ENCODE measurements at regions not wholly inside any gene's neighbourhood (a gene's known extent, or its start where the extent isn't known, plus 50 kb on each side); places are given as distances from the start of the nearest gene placed in this dataset.

DNA sequence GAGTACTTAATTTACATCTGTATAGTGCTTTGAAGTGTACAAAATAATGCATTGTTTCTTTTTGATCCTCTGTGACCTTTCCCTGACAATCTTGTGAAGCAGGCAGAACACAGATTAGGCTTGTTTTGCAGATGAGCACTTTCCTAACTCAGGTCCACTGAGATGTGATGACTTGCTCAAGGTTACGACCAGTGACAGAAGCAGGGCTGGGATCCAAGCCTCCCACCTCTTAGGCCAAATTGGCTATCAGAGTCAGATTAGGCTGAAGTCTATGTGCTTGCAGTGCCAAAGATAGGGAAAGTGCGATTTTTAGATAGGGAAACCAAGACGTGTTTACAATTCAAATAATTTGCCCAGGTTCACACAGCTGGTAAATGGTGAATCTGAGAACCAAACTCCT lies 147.3 kb downstream of the OMA1 start:
- in situ Hi-C loops (cut with MboI; ENCODE audit: low pct_unique_long_range_greater_than_20kb in 2 of 9, low sequenced_read_pairs in 9 of 9, unreplicated experiment in 9 of 9), result no loop called here
- Histone ChIP-seq H3K4me3 (no peak overlapping the region), H3K4me1 (replicated peaks in 1 of 2) (peaks cover 12 to 21% of the 10 kb centered on the region in 2 donors), H3K27ac (no peak overlapping the region)
- no peak for ATAC-seq (replicated peaks in 6 of 8)
- WGBS, 10 experiments, result 50 to 73% (median 62%) methylated on average over 2 to 3 of the region's 3 CpGs; no CpG with 5 or more reads in 5 of the 10 experiments

- Histone ChIP-seq H3K27ac (no peak overlapping the region), H3K4me3 (no peak overlapping the region), H3K4me1 (replicated peaks in 1 of 2) (peaks cover 12 to 21% of the 10 kb centered on the region in 2 donors)
- ATAC-seq (replicated peaks in 6 of 8), result no peak
- WGBS, 10 experiments, result 20 to 100% (median 78%) methylated on average over 1 of the region's 1 CpG; no CpG with 5 or more reads in 3 of the 10 experiments
- in situ Hi-C loops (cut with MboI; ENCODE audit: low pct_unique_long_range_greater_than_20kb in 2 of 9, low sequenced_read_pairs in 9 of 9, unreplicated experiment in 9 of 9), result no loop called here
These were observed 147.8 kb downstream of the OMA1 start for GRCh38 chr1:58398714-58399113.

DNA sequence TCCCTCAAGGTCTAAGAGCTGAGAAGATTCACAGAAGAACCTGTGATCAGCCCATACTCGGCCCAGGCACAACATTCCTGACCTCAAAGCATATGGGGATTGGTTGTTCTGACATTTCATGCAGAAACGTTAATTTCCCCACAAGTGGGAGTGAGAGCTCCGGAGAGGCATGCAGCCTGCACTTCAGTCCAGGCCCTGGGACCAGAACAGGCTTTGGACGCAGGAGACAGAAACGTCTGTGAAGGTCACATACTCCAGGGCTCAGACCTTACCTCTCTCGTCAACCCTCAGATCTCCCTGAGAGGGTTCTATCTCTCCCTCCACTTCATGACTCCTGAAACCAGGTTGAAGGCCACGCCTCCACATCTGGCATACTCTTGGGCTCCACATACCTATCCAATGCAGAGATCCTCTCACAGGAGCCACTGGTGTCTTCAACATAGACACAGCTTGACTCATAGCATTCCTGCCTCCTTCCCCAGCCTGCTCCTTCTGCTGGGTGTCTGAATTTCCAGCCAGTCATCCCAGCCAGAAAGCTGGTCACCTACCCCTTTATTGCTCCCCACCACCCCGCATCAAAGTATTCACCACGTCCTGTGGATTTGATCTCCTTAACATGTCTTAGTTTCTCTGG lies 149.2 kb downstream of the OMA1 start:
- in situ Hi-C loops (cut with MboI; ENCODE audit: low pct_unique_long_range_greater_than_20kb in 2 of 9, low sequenced_read_pairs in 9 of 9, unreplicated experiment in 9 of 9), result no loop called here
- Histone ChIP-seq H3K4me1 (replicated peaks in 1 of 2) (peaks cover 12 to 21% of the 10 kb centered on the region in 2 donors), H3K27ac (no peak overlapping the region), H3K4me3 (no peak overlapping the region)
- peak in 1 of 8 experiments; percentile 31 for ATAC-seq (replicated peaks in 6 of 8)
- WGBS, 10 experiments, result 17 to 100% (median 87%) methylated on average over 2 to 6 of the region's 9 CpGs; no CpG with 5 or more reads in 1 of the 10 experiments

GRCh38 chr1:58396150-58396549 lies 150.4 kb downstream of the OMA1 start:
- peak in 5 of 8 experiments; percentile 43 to 93 (median 85) for ATAC-seq (replicated peaks in 6 of 8)
- Histone ChIP-seq H3K27ac (peak overlapping the region; percentile 46 to 82), H3K4me3 (no peak overlapping the region), H3K4me1 (replicated peaks in 1 of 2) (peaks cover 12 to 21% of the 10 kb centered on the region in 2 donors)
- WGBS, 10 experiments, result 0 to 100% (median 2%) methylated on average over 2 to 5 of the region's 6 CpGs; no CpG with 5 or more reads in 4 of the 10 experiments
- in situ Hi-C loops (cut with MboI; ENCODE audit: low pct_unique_long_range_greater_than_20kb in 2 of 9, low sequenced_read_pairs in 9 of 9, unreplicated experiment in 9 of 9), result no loop called here

- Histone ChIP-seq H3K27ac (peak overlapping the region in 1 of 2 donors; percentile 82), H3K4me1 (replicated peaks in 1 of 2) (peaks cover 13 to 24% of the 10 kb centered on the region in 2 donors), H3K4me3 (no peak overlapping the region)
- in situ Hi-C loops (cut with MboI; ENCODE audit: low pct_unique_long_range_greater_than_20kb in 2 of 9, low sequenced_read_pairs in 9 of 9, unreplicated experiment in 9 of 9), result no loop called here
- 0 to 95% (median 78%) methylated on average over 1 to 2 of the region's 2 CpGs; no CpG with 5 or more reads in 1 of the 10 experiments for WGBS, 10 experiments
- ATAC-seq (replicated peaks in 6 of 8), result peak in 3 of 8 experiments; percentile 6 to 97 (median 94)
These were observed 151.2 kb downstream of the OMA1 start for GRCh38 chr1:58395355-58395754.

- in situ Hi-C loops (cut with MboI; ENCODE audit: low pct_unique_long_range_greater_than_20kb in 2 of 9, low sequenced_read_pairs in 9 of 9, unreplicated experiment in 9 of 9), result no loop called here
- WGBS, 10 experiments, result 60 to 84% (median 73%) methylated on average over 1 to 6 of the region's 6 CpGs; no CpG with 5 or more reads in 1 of the 10 experiments
- Histone ChIP-seq H3K4me1 (replicated peaks in 1 of 2) (peaks cover 22 to 35% of the 10 kb centered on the region in 2 donors), H3K4me3 (no peak overlapping the region), H3K27ac (no peak overlapping the region)
- ATAC-seq (replicated peaks in 6 of 8), result no peak
These were observed 154.4 kb downstream of the OMA1 start for GRCh38 chr1:58392083-58392482.

- Histone ChIP-seq H3K4me1 (replicated peaks in 1 of 2) (peaks cover 21 to 30% of the 10 kb centered on the region in 2 donors), H3K4me3 (no peak overlapping the region), H3K27ac (no peak overlapping the region)
- WGBS, 10 experiments, result 0 to 100% (median 80%) methylated on average over 1 to 3 of the region's 3 CpGs; no CpG with 5 or more reads in 1 of the 10 experiments
- in situ Hi-C loops (cut with MboI; ENCODE audit: low pct_unique_long_range_greater_than_20kb in 2 of 9, low sequenced_read_pairs in 9 of 9, unreplicated experiment in 9 of 9), result no loop called here
- ATAC-seq (replicated peaks in 6 of 8), result no peak
These were observed 155.0 kb downstream of the OMA1 start for GRCh38 chr1:58391514-58391913.

DNA sequence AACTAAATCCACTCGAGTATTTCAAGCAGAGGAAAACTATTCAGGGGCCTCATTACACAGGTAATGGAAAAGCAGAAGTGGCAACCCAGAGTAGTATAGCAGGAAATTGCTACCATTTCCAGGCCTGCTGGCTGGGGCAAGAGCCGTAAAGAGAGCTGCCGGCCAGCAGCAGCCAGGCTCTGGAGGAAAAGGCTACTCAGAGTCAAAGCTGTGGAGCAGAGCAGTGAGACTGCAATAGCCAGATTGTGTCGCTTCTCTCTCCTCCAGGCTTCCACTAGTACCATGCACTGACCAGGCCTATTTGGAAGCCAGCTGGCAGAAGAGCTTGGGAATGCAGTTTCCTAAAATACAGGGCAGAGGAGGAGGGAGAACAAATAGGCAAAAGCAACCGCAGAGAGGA lies 155.5 kb downstream of the OMA1 start:
- in situ Hi-C loops (cut with MboI; ENCODE audit: low pct_unique_long_range_greater_than_20kb in 2 of 9, low sequenced_read_pairs in 9 of 9, unreplicated experiment in 9 of 9), result no loop called here
- ATAC-seq (replicated peaks in 6 of 8), result no peak
- no peak overlapping the region for H3K27ac ChIP-seq
- H3K4me1 ChIP-seq (replicated peaks in 1 of 2), result peaks cover 17 to 26% of the 10 kb centered on the region in 2 donors
- 56 to 100% (median 88%) methylated on average over 1 to 5 of the region's 5 CpGs for WGBS, 10 experiments
- no peak overlapping the region for H3K4me3 ChIP-seq

- in situ Hi-C loops (cut with MboI; ENCODE audit: low pct_unique_long_range_greater_than_20kb in 2 of 9, low sequenced_read_pairs in 9 of 9, unreplicated experiment in 9 of 9), result no loop called here
- WGBS, 10 experiments, result 80% methylated on average over 1 of the region's 1 CpG; no CpG with 5 or more reads in 9 of the 10 experiments
- Histone ChIP-seq H3K4me1 (replicated peaks in 1 of 2) (peaks cover 10 to 20% of the 10 kb centered on the region in 2 donors), H3K27ac (peak overlapping the region; percentile 48 to 55), H3K4me3 (no peak overlapping the region)
- ATAC-seq (replicated peaks in 6 of 8), result peak in 3 of 8 experiments; percentile 73 to 79 (median 75)
These were observed 156.4 kb downstream of the OMA1 start for GRCh38 chr1:58390091-58390490.

DNA sequence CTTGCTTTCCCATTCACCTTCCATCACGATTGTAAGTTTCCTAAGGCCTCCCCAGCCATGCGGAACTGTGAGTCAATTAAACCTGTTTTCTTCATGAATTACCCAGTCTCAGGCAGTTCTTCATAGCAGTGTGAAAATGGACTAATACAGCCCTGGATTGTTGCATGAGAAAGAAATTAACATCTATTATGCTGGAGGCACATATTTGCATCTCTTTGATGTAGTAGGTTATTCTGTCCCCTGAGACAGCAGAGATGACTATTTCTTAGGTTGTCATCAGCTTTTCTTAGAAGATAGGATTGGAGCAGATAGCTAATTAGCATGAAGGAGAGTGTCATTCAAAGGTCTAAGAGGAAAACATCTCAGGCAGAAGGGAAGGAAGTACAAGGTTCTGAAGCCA lies 166.2 kb downstream of the OMA1 start:
- in situ Hi-C loops (cut with MboI; ENCODE audit: low pct_unique_long_range_greater_than_20kb in 2 of 9, low sequenced_read_pairs in 9 of 9, unreplicated experiment in 9 of 9), result no loop called here
- Histone ChIP-seq H3K4me3 (no peak overlapping the region), H3K27ac (no peak overlapping the region), H3K4me1 (replicated peaks in 1 of 2) (no peaks in the 10 kb centered on the region)
- ATAC-seq (replicated peaks in 6 of 8), result peak in 3 of 8 experiments; percentile 33 to 94 (median 57)
- WGBS, 10 experiments, result 60 to 100% (median 83%) methylated on average over 1 to 2 of the region's 2 CpGs; no CpG with 5 or more reads in 3 of the 10 experiments

DNA sequence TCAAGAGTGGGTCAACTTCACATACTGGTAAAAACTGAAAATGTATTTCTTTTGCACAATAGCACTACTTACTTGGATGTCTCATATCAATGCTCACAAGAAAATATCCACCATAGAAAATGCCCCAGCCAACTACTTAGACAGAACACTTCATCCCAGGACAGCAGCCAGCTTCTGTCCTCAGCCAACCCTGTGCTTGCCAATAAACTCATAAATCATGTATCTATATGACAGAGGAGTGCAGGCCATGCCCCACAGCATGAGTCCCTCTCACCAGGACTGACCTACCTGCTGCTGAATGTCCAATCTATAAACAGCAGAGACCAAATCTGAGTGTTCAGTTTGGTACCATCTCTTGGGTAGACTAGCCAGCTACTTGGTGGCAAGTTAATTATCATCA lies 179.3 kb downstream of the OMA1 start:
- ATAC-seq (replicated peaks in 6 of 8), result no peak
- in situ Hi-C loops (cut with MboI; ENCODE audit: low pct_unique_long_range_greater_than_20kb in 2 of 9, low sequenced_read_pairs in 9 of 9, unreplicated experiment in 9 of 9), result no loop called here
- H3K27ac ChIP-seq, result no peak overlapping the region
- H3K4me1 ChIP-seq (replicated peaks in 1 of 2), result peaks cover 0 to 6% of the 10 kb centered on the region in 2 donors
- no peak overlapping the region for H3K4me3 ChIP-seq

DNA sequence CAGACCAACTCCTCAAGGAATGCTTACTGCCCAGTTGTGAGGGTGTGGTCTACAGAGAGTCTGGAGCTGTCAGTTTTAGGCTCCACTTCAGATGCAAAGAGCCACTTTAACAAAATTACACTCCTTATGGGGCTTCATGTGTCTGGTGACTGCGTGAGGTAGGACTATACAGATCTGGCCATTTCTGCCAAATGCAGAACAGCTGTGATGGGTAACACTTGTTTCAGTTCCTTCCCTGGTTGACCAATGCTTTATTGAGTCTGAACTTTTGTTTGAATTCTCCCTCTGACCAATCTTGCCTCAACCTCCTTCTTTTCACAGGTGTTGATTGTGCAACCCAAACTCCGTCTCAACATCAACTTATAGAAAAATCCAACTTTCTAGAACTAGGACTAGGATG lies 181.2 kb downstream of the OMA1 start:
- ATAC-seq (replicated peaks in 6 of 8), result no peak
- H3K4me1 ChIP-seq (replicated peaks in 1 of 2), result peaks cover 0 to 6% of the 10 kb centered on the region in 2 donors
- in situ Hi-C loops (cut with MboI; ENCODE audit: low pct_unique_long_range_greater_than_20kb in 2 of 9, low sequenced_read_pairs in 9 of 9, unreplicated experiment in 9 of 9), result no loop called here
- no peak overlapping the region for H3K27ac ChIP-seq
- 63 to 100% (median 97%) methylated on average over 1 to 2 of the region's 2 CpGs; no CpG with 5 or more reads in 3 of the 10 experiments for WGBS, 10 experiments
- H3K4me3 ChIP-seq, result no peak overlapping the region

- Histone ChIP-seq H3K27ac (no peak overlapping the region), H3K4me3 (no peak overlapping the region), H3K4me1 (replicated peaks in 1 of 2) (peaks cover under 1 to 11% of the 10 kb centered on the region in 2 donors)
- in situ Hi-C loops (cut with MboI; ENCODE audit: low pct_unique_long_range_greater_than_20kb in 2 of 9, low sequenced_read_pairs in 9 of 9, unreplicated experiment in 9 of 9), result no loop called here
- ATAC-seq (replicated peaks in 6 of 8), result peak in 5 of 8 experiments; percentile 44 to 95 (median 48)
- 0 to 80% (median 54%) methylated on average over 1 to 3 of the region's 3 CpGs; no CpG with 5 or more reads in 2 of the 10 experiments for WGBS, 10 experiments
These were observed 182.9 kb downstream of the OMA1 start for GRCh38 chr1:58363585-58363984.

DNA sequence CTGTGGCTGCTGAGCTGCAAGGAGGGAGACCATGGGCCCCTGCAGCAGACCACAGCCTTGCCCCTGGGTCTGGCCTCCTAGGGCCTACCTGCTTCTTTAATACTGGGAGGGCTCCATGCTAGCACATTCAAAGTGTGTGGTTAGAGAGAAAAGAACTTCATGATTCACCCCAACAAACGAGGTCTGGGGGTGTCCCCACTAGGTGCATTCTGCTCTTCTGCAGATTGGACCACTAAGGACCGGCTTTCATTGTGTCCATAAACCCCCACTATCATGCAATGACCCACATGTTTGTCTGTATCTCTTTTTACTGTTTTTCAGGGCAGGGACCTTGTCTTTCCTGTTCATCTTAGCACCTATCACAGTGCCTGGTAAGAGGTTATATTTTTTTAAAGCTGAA lies 185.4 kb downstream of the OMA1 start:
- no peak overlapping the region for H3K27ac ChIP-seq
- in situ Hi-C loops (cut with MboI; ENCODE audit: low pct_unique_long_range_greater_than_20kb in 2 of 9, low sequenced_read_pairs in 9 of 9, unreplicated experiment in 9 of 9), result no loop called here
- WGBS, 10 experiments, result 20 to 86% (median 57%) methylated on average over 1 to 2 of the region's 2 CpGs; no CpG with 5 or more reads in 3 of the 10 experiments
- H3K4me1 ChIP-seq (replicated peaks in 1 of 2), result peaks cover 8 to 19% of the 10 kb centered on the region in 2 donors
- no peak for ATAC-seq (replicated peaks in 6 of 8)
- H3K4me3 ChIP-seq, result no peak overlapping the region

All from motor neuron (in vitro differentiated cells).